Left cardiac atrium (tissue), 4 donors: ENCODE measurements at regions not wholly inside any gene's neighbourhood (a gene's known extent, or its start where the extent isn't known, plus 50 kb on each side); places are given as distances from the start of the nearest gene placed in this dataset.
"Not testable (repeated sequence)": the region's sequence is repeated elsewhere in the genome, so short reads cannot be mapped to it uniquely, and the experiment has no call there.

Experiments
- ATAC-seq, 2 donors: fragments of 200-7000 bp; cut with Tn5 transposase; one replicate each; pipeline ENCODE4 v1.9.1; 2020; ENCODE audit warnings: mild to moderate bottlenecking in 2 of 2, moderate library complexity in 2 of 2
- DNase-seq: peaks from one replicate; pipeline ENCODE4 v3.0.0-alpha.2; 2020
- intact Hi-C, 2 donors: fragments of 100-400 bp; cut with DNase I; formaldehyde crosslinking; loops; one replicate each; pipeline versions ENCODE4 v1.14.1 to v1.15.1; 2022 to 2023
- donor health status: DM: no; HTN: yes; CAD: no.
- donor health status: DM: no; HTN: yes; CAD: no; lungs with severe emphysema.
- donor health status: DM: yes; HTN: yes; CAD: no.
- donor health status: Dilated cardiomyopathy.

DNA sequence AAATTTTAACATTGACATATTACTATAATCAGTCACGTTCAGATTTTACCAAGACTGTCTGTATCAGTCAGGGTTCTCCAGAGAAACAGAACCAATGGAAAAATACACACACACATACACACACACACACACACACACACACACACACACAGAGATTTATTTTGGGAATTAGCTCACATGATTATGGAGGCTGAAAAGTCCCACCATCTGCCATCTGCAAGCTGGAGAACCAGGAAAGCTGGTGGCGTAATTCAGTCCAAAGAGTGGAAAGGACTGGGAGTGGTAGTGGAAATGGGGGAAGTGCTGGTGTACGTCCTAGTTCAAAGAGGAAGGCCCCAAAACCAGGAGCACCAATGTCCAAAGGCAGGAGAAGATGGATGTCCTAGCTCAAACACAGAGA lies 166.4 kb downstream of the AKAIN1 start:
- intact Hi-C loops = no loop called here
- DNase-seq = no peak
- ATAC-seq = no peak

DNA sequence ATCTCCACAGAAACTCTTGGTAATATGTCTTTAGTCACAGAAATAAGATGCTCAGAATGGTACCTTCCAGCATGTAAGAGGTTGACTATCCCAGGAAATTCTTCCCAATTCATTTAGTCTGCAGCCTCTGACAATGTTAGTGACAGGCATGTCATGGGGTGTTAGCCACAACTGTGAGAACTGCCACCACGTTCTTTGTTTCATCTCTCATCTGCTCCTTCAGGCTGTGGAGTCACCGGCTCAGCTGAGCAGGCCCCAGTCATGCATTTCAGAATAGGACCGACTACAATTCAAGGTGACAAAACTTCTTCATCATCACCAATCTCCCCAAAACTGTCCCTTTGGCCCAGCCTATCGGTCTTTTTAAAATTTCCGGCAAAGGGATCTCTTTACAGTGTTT lies 167.5 kb downstream of the AKAIN1 start:
- intact Hi-C loops = no loop called here
- no peak for DNase-seq
- no peak for ATAC-seq

DNA sequence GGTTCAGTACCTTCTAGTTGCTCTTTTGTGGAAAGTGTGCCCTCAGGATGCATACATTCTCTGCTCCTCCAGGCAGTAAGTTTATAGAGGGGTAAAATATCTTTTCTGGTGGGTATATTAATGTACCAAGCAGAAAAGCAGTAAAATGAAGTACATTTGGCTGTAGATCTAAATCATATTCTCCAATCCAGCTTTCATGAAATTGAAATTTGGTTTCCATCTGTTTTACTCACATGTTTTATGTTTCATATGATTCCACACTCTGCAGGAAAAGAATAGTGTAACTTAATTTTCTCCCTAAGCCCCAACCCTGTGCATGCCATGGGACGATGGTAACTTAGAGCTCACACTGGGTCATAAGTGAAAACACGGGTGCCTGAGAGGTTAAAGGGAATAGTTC lies 172.3 kb downstream of the AKAIN1 start:
- intact Hi-C loops = no loop called here
- ATAC-seq (no peak), DNase-seq (no peak)

DNA sequence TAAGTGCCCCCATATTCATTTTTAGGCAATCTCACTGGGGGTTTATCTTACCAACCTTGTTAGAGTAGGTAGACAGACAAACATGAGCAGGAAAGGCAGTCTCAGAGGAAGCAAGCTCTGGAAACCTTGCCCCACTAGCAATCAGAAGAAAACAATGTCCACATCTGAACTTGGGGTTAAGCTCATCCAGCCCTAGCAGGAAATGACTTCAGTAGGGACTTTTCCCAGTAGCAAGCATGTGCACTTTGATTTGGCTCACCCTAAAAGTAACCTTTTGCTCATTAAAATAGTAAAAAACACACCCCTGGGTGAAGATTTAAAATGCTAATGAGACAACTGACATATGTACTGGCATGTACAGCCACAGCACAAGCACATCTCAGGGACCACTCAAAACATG lies 175.5 kb downstream of the AKAIN1 start:
- intact Hi-C loops = no loop called here

DNA sequence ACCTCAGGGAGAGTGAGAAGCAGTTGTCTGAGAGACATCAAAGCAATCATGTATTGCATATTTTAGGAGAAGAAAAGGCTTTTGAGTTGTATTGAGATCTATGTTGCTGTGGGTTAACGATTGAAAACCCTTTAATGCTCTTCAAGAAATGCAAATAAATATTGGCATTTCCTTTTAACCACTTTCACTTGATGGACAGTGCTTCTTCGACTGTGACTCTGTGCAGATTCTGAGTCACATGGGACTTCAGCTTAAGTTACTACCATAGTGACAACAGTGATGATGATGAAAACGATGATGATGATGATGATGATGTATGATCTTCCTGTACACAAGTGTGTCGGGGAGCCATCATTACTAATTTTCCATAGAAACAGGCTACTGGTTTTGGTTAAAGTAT lies 181.8 kb downstream of the AKAIN1 start:
- intact Hi-C loops = no loop called here
- DNase-seq (no peak), ATAC-seq (no peak)

More for the DNA sequence above, 175.5 kb downstream of the AKAIN1 start:
- no peak for ATAC-seq
- DNase-seq = no peak

DNA sequence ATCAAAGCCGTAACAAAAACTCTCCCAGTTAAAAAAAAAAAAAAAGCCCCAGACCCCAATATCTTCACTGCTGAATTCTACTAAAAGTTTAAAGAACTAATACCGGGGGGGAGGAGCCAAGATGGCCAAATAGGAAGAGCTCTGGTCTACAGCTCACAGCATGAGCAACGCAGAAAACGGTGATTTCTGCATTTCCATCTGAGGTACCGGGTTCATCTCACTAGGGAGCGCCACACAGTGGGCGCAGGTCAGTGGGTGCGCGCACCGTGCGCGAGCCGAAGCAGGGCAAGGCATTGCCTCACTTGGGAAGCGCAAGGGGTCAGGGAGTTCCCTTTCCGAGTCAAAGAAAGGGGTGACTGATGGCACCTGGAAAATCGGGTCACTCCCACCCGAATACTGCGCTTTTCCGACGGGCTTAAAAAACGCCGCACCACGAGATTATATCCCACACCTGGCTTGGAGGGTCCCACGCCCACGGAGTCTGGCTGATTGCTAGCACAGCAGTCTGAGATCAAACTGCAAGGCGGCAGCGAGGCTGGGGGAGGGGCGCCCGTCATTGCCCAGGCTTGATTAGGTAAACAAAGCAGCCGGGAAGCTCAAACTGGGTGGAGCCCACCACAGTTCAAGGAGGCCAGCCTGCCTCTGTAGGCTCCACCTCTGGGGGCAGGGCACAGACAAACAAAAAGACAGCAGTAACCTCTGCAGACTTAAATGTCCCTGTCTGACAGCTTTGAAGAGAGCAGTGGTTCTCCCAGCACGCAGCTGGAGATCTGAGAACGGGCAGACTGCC lies 192.8 kb downstream of the AKAIN1 start:
- intact Hi-C loops, ATAC-seq, DNase-seq: not testable (repeated sequence)

DNA sequence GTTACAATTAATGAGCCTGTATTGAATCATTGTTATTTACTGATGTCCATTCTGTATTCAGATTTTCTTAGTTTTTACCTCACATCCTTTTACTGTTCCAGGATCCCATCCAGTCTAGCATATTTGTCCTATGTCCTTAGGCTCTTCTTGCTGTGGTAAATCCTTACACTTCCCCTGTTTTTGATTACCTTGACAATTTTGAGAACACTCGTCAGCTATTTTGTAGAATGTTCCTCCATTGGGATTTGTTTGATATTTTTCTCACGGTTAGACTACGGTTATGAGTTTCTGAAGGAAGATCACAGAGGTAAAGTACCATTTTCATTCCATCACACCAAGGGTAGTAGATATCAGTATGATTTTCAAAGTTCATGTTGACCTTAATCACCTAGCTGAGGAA lies 202.3 kb downstream of the AKAIN1 start:
- DNase-seq (no peak), ATAC-seq (no peak)
- intact Hi-C loops = no loop called here

DNA sequence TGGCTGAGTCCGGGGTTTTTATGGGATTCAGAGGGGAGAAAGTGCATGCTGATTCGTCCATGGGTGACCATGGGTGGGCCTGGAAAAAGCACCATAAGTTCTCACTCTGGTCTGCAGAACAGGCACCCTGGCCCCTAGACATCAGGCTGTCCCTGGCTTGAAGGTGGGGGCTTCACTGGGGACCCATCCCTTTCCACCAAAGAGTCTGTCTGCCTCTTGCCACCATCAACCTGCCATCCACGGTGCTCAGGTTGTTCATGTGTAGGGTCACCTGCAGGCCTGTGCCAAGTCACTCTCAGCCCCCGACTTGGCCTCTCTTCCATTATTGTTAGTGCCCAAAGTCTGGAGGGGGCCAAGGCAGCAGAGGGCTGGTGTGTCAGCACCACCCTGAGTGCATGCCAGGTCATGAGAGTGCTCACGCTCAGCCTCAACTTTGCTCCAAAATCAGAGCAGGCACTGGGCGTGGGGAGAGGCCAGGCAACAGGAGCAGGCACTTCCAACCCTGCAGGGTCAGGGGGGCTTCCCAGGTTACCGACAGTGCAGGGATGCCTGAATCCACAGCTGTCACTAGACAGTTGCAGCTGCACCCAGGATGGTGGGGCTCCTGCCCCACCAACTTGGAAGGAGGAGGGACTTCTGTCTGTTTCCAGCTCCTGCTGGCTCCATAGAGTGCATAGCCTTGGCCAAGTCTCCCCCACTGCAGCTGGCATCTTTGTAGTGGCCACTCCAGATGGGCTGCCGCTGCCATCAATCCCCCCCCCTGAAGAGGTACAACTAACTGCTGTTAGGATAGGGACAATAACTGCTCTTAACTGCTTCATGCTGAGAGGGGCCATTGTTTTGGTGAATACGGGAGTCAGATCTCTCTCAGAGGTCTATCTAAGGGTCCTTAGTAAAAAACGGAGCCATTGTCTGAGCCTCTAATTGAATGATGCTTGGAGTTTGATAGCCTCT lies 209.3 kb downstream of the AKAIN1 start:
- DNase-seq (no peak), ATAC-seq (no peak)
- intact Hi-C loops = no loop called here

DNA sequence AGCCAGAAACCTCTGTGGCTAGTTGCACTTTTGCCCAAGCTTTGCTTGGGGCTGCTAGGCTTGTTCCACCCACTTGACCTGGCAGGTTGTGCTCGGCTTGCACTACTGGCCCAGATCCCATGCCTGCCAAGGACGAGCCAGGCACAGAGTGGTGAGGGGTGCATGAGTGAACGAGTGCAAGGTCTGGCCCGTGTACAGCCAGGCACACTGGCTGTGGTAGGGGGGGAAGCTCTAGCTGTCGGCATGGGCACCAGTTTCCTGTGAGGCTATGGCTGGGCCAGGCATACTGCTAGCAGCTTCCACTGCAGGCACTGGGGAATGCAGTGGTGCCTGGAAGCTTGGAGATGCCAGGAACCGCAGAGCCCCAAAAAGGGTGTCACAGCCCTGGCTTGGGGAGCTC lies 210.4 kb downstream of the AKAIN1 start:
- DNase-seq (no peak), ATAC-seq (no peak)
- intact Hi-C loops = no loop called here

DNA sequence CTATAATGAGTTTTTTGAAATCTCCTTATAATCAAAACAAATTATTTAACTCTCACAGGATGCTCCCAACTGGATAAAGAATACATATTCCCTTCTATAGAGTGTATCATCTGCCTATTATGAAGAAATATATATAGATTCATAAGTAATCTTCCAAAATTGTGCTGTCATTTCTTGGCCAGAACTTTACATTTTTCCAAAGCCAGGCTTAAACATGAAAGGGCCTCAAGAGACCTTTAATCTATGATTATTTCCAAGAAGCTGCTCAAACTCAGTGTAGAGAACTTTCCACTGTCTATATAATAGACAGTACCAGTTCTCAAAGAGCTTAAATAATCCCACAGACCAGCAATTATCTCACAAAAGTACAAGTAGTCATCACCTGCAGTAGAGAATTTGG lies 211.0 kb downstream of the AKAIN1 start:
- intact Hi-C loops = no loop called here
- DNase-seq = no peak
- no peak for ATAC-seq

DNA sequence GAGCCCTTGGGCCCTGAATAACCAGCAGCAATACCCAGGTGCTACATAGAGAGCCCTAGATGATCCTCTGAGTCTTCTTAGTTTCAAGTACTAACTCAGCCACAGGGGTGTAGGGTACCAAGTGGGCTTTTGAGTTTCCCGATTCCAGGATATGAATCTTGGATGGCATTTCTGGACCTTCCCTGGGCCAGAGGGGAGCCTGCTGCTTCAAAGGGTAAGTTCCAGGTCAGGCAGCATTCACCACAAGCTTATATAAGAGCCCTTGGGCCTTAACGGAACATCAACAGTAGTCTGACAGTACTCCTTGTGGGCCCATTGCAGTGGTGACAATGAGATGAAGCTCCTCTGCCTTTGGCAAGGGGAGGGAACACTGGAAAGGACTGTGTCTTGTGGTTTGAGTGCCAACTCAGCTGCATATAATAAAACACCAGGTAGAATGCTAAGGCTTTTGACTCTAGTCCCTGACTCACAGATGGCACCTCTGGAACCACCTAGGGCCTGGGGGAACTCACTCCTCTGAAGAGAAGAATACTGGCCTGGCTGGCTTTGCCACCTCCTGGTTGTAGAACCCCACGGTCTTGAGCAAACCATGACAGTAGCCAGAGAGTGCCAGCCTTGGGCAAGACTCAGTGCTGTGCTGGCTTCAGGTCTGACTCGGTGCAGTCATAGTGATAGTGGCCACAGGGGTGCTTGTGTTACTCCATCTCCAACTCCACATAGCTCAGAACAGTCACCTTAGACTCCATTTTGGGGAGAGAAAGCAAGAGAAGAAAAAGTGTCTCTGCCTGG lies 235.7 kb downstream of the AKAIN1 start:
- ATAC-seq (no peak), DNase-seq (no peak)
- intact Hi-C loops = no loop called here

DNA sequence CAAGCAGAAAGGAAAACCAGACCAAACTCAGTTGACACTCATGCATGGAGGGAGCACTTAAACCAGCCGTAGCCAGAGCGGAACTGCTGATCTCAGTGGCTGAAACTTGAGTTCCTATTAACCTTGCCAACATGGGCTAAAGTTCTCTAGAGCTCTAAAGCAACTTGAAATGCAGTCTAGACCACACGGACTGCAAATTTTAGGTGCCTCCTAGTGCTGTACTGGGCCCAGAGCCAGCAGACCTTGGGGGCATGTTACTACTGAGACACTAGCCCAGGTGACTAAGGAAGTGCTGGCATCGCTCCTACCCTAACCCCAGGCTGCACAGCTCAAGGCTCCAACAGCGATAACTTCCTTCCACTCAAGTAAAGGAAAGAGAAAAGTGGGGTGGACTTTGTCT lies 236.5 kb downstream of the AKAIN1 start:
- ATAC-seq (no peak), DNase-seq (no peak)
- intact Hi-C loops = no loop called here

DNA sequence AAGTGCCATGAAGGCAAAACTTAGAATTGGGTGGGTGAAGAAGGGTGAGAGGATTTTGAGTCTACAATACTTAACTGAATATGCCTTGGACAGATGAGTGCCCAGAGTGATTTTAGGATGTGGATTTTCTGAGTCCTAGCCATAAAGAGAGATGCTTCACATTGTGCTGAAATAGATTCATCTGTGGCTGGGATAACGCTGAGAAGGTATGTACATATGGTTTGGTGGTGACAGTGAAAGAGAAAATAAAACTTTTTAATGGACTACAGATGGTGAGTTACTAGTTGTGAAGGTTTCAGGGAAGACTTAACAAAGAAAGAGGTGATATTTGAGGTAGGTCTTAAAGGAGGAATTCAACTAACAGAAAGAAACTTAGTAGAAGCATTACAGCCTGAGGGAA lies 265.8 kb downstream of the AKAIN1 start:
- intact Hi-C loops = no loop called here
- no peak for ATAC-seq
- DNase-seq = no peak

DNA sequence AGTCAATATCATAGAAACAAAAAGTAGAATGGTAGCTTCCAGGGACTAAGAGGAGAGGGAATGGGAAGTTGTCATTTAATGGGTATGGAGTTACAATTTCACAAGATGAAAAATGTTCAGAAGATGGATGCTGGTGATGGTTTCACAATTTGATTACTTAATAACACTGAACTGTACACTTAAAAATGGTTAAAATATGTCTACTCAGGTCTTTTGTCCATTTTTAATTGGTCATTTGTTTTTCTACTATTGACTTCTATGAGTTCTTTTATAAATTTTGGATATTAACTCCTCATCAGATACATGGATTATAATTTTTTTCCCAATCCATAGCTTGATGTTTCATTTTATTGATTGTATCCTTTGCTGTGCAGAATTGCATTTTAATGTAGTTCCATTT lies 275.5 kb downstream of the AKAIN1 start:
- intact Hi-C loops = no loop called here
- ATAC-seq (no peak), DNase-seq (no peak)

DNA sequence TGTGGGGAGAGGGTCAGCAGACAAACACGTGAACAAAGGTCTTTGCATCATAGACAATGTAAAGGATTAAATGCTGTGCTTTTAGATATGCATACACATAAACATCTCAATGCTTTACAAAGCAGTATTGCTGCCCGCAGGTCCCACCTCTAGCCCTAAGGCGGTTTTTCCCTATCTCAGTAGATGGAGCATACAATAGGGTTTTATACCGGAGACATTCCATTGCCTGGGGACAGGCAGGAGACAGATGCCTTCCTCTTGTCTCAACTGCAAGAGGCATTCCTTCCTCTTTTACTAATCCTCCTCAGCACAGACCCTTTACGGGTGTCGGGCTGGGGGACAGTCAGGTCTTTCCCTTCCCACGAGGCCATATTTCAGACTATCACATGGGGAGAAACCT lies 279.5 kb downstream of the AKAIN1 start:
- intact Hi-C loops, ATAC-seq, DNase-seq: not testable (repeated sequence)

DNA sequence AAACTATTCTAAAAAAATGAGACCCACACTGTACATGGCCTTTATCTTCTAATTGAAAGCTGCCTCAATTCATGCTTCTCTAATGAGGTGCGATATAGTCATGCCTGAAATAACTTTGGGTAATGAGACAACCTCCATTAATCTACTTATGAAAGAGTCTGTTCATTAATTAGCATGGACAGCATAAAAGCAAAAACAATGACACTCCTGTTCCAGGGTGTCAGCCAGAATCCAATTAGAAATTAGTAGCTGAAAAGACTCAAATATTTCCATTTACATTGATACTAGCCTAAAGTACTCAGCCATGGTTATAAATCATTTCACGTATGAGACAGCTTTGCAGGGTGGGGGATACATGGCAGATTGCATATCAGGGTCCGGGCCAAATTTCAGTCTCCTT lies 288.7 kb downstream of the AKAIN1 start:
- intact Hi-C loops = no loop called here
- no peak for ATAC-seq

DNA sequence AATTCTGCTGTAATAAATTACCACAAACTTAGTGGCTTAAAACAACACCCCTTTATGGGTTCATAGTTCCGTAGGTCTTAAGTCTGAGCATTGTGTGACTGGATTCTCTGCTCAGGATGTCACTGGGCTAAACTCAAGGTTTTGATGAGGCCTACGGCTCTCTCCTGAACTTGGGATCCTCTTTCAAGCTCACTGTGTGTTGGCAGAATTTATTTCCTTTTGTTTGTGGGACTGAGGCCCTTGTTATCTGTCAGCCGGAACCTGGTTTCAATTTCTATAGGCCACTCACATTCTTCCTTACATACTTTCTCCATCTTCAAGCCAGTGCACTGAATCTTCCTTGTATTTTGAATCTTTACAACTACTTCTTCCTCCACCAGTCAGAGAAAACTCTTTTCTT lies 290.2 kb downstream of the AKAIN1 start:
- ATAC-seq (no peak), DNase-seq (no peak)
- intact Hi-C loops = no loop called here

More for the DNA sequence above, 288.7 kb downstream of the AKAIN1 start:
- DNase-seq = no peak

DNA sequence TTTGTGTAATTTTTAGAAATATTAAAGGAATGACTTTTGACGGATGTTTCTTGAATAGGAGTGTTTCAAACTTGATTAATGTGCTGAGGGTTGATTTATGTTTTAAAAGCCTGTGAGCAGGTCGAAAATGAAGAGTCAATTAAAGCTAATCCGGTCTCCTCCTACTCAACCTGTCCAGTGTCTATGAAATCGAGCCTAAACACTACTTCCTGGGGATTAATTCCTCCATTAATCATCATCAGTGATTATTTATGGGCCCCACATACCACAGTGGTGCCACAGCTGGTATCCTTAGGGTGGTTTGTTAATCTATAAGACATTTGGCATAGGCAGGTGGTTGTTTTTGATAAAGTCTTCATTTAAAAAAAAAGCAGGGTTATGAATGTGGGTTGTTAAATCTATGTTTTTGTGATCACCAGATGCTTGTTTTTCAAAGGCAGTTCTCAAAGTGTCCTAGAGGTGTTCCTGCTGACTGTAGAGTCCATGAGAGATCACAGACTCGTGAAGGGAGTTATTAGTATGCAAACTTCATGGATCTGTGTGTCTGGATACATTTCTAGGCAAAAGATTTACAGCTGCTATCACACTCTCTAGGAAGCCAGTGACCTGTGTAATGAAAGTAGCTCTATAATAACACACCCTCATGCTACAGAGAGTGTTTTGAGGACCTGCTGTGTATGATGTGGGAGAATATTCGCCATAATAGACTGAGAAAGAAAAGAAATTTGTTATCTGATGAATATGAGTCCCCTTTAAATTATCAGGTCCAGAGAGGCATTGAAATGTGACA lies 308.6 kb downstream of the AKAIN1 start:
- ATAC-seq = no peak
- intact Hi-C loops = no loop called here
- DNase-seq = no peak

DNA sequence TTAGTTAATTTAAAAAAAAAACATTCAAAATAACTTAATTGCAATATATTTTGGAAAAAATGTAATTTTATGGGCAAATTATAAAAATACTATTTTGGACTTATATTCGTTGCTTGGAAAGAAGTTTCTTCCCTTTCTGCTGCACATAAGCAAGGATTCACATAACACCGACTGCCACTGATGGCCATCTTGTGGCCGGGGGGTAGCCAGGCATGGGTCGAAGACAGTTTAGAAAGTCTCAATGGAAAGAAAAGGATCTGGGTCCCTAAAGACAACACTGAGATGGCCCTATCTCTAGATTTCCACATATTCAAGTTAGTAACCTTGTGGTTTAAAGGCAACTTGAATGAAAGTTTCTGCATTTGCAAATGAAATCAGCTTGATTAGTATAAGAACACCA lies 318.6 kb downstream of the AKAIN1 start:
- intact Hi-C loops = no loop called here

More for the DNA sequence above, 318.6 kb downstream of the AKAIN1 start:
- ATAC-seq (no peak), DNase-seq (no peak)
